ENCODE measurements at regions not wholly inside any gene's neighbourhood (a gene's known extent, or its start where the extent isn't known, plus 50 kb on each side); places are given as distances from the start of the nearest gene placed in this dataset.
"Not testable (repeated sequence)": the region's sequence is repeated elsewhere in the genome, so short reads cannot be mapped to it uniquely, and the experiment has no call there.

GRCh38 chr18:71321319-71321718 is 1032.5 kb downstream of the SOCS6 start:
- no peaks in the 10 kb centered on the region for H3K9me3 Mint-ChIP-seq
- H3K36me3 Mint-ChIP-seq (ENCODE audit: low read depth): no peaks in the 10 kb centered on the region
- no peaks in the 10 kb centered on the region for H3K27me3 Mint-ChIP-seq (ENCODE audit: low read depth)
- H3K27ac Mint-ChIP-seq: no peak overlapping the region
- H3K4me3 Mint-ChIP-seq (ENCODE audit: low read depth): no peak overlapping the region
- intact Hi-C loops (cut with micrococcal nuclease): no loop called here
- no peak for DNase-seq (ENCODE audit: low spot score)
- no peaks in the 10 kb centered on the region for H3K4me1 Mint-ChIP-seq (ENCODE audit: low read depth)

- Mint-ChIP-seq H3K27me3 (ENCODE audit: low read depth) (no peaks in the 10 kb centered on the region), H3K27ac (no peak overlapping the region), H3K4me3 (ENCODE audit: low read depth) (no peak overlapping the region), H3K9me3 (peaks cover 4% of the 10 kb centered on the region), H3K4me1 (ENCODE audit: low read depth) (no peaks in the 10 kb centered on the region), H3K36me3 (ENCODE audit: low read depth) (no peaks in the 10 kb centered on the region)
- intact Hi-C loops (cut with micrococcal nuclease): no loop called here
- DNase-seq (ENCODE audit: low spot score): no peak
Observed at GRCh38 chr18:71304856-71305255, 1016.0 kb downstream of the SOCS6 start.

GRCh38 chr18:71303743-71304142 is 1014.9 kb downstream of the SOCS6 start:
- intact Hi-C loops (cut with micrococcal nuclease); H3K4me3 Mint-ChIP-seq (ENCODE audit: low read depth); DNase-seq (ENCODE audit: low spot score); H3K9me3 Mint-ChIP-seq; H3K27me3 Mint-ChIP-seq (ENCODE audit: low read depth); H3K4me1 Mint-ChIP-seq (ENCODE audit: low read depth); H3K36me3 Mint-ChIP-seq (ENCODE audit: low read depth); H3K27ac Mint-ChIP-seq: not testable (repeated sequence)

- intact Hi-C loops (cut with micrococcal nuclease): no loop called here
- Mint-ChIP-seq H3K36me3 (ENCODE audit: low read depth) (no peaks in the 10 kb centered on the region), H3K9me3 (no peaks in the 10 kb centered on the region), H3K27me3 (ENCODE audit: low read depth) (no peaks in the 10 kb centered on the region), H3K27ac (no peak overlapping the region), H3K4me1 (ENCODE audit: low read depth) (no peaks in the 10 kb centered on the region), H3K4me3 (ENCODE audit: low read depth) (no peak overlapping the region)
- DNase-seq (ENCODE audit: low spot score): no peak
Observed at GRCh38 chr18:71301596-71301995, 1012.8 kb downstream of the SOCS6 start.

GRCh38 chr18:71294201-71294600 is 1005.4 kb downstream of the SOCS6 start:
- intact Hi-C loops (cut with micrococcal nuclease); H3K9me3 Mint-ChIP-seq; H3K36me3 Mint-ChIP-seq (ENCODE audit: low read depth); H3K4me1 Mint-ChIP-seq (ENCODE audit: low read depth); H3K27ac Mint-ChIP-seq; H3K4me3 Mint-ChIP-seq (ENCODE audit: low read depth); H3K27me3 Mint-ChIP-seq (ENCODE audit: low read depth); DNase-seq (ENCODE audit: low spot score): not testable (repeated sequence)

GRCh38 chr18:71293322-71293721 is 1004.5 kb downstream of the SOCS6 start:
- Mint-ChIP-seq H3K36me3 (ENCODE audit: low read depth) (no peaks in the 10 kb centered on the region), H3K27me3 (ENCODE audit: low read depth) (no peaks in the 10 kb centered on the region), H3K4me1 (ENCODE audit: low read depth) (no peaks in the 10 kb centered on the region), H3K9me3 (no peaks in the 10 kb centered on the region), H3K27ac (no peak overlapping the region), H3K4me3 (ENCODE audit: low read depth) (no peak overlapping the region)
- intact Hi-C loops (cut with micrococcal nuclease): no loop called here
- no peak for DNase-seq (ENCODE audit: low spot score)

- Mint-ChIP-seq H3K9me3 (no peaks in the 10 kb centered on the region), H3K27ac (no peak overlapping the region), H3K27me3 (ENCODE audit: low read depth) (no peaks in the 10 kb centered on the region), H3K4me1 (ENCODE audit: low read depth) (no peaks in the 10 kb centered on the region), H3K4me3 (ENCODE audit: low read depth) (no peak overlapping the region), H3K36me3 (ENCODE audit: low read depth) (no peaks in the 10 kb centered on the region)
- DNase-seq (ENCODE audit: low spot score): no peak
- intact Hi-C loops (cut with micrococcal nuclease): no loop called here
Observed at GRCh38 chr18:71287268-71287667, 998.4 kb downstream of the SOCS6 start.

- DNase-seq (ENCODE audit: low spot score): no peak
- Mint-ChIP-seq H3K9me3 (no peaks in the 10 kb centered on the region), H3K27me3 (ENCODE audit: low read depth) (no peaks in the 10 kb centered on the region), H3K36me3 (ENCODE audit: low read depth) (no peaks in the 10 kb centered on the region), H3K4me3 (ENCODE audit: low read depth) (no peak overlapping the region), H3K27ac (no peak overlapping the region), H3K4me1 (ENCODE audit: low read depth) (no peaks in the 10 kb centered on the region)
- intact Hi-C loops (cut with micrococcal nuclease): no loop called here
Observed at GRCh38 chr18:71252351-71252865, 963.6 kb downstream of the SOCS6 start.

GRCh38 chr18:71250191-71250590 is 961.3 kb downstream of the SOCS6 start:
- intact Hi-C loops (cut with micrococcal nuclease): no loop called here
- no peak for DNase-seq (ENCODE audit: low spot score)
- Mint-ChIP-seq H3K4me1 (ENCODE audit: low read depth) (no peaks in the 10 kb centered on the region), H3K27ac (no peak overlapping the region), H3K27me3 (ENCODE audit: low read depth) (no peaks in the 10 kb centered on the region), H3K9me3 (no peaks in the 10 kb centered on the region), H3K36me3 (ENCODE audit: low read depth) (no peaks in the 10 kb centered on the region), H3K4me3 (ENCODE audit: low read depth) (no peak overlapping the region)

- no peak overlapping the region for H3K4me3 Mint-ChIP-seq (ENCODE audit: low read depth)
- H3K27me3 Mint-ChIP-seq (ENCODE audit: low read depth): no peaks in the 10 kb centered on the region
- H3K27ac Mint-ChIP-seq: no peak overlapping the region
- DNase-seq (ENCODE audit: low spot score): no peak
- intact Hi-C loops (cut with micrococcal nuclease): no loop called here
- H3K4me1 Mint-ChIP-seq (ENCODE audit: low read depth): no peaks in the 10 kb centered on the region
- H3K9me3 Mint-ChIP-seq: no peaks in the 10 kb centered on the region
- no peaks in the 10 kb centered on the region for H3K36me3 Mint-ChIP-seq (ENCODE audit: low read depth)
Observed at GRCh38 chr18:71249791-71250190, 960.9 kb downstream of the SOCS6 start.

GRCh38 chr18:71242981-71243380 is 954.1 kb downstream of the SOCS6 start:
- Mint-ChIP-seq H3K27ac (no peak overlapping the region), H3K36me3 (ENCODE audit: low read depth) (no peaks in the 10 kb centered on the region), H3K4me3 (ENCODE audit: low read depth) (no peak overlapping the region), H3K9me3 (no peaks in the 10 kb centered on the region), H3K4me1 (ENCODE audit: low read depth) (no peaks in the 10 kb centered on the region), H3K27me3 (ENCODE audit: low read depth) (no peaks in the 10 kb centered on the region)
- no peak for DNase-seq (ENCODE audit: low spot score)
- intact Hi-C loops (cut with micrococcal nuclease): no loop called here

- Mint-ChIP-seq H3K4me1 (ENCODE audit: low read depth) (no peaks in the 10 kb centered on the region), H3K9me3 (no peaks in the 10 kb centered on the region), H3K27ac (no peak overlapping the region), H3K27me3 (ENCODE audit: low read depth) (no peaks in the 10 kb centered on the region), H3K36me3 (ENCODE audit: low read depth) (no peaks in the 10 kb centered on the region), H3K4me3 (ENCODE audit: low read depth) (no peak overlapping the region)
- DNase-seq (ENCODE audit: low spot score): no peak
- intact Hi-C loops (cut with micrococcal nuclease): no loop called here
Observed at GRCh38 chr18:71238974-71239624, 950.3 kb downstream of the SOCS6 start.

GRCh38 chr18:71237641-71238040 is 948.8 kb downstream of the SOCS6 start:
- Mint-ChIP-seq H3K4me1 (ENCODE audit: low read depth) (no peaks in the 10 kb centered on the region), H3K4me3 (ENCODE audit: low read depth) (no peak overlapping the region), H3K9me3 (no peaks in the 10 kb centered on the region), H3K27ac (no peak overlapping the region), H3K27me3 (ENCODE audit: low read depth) (no peaks in the 10 kb centered on the region), H3K36me3 (ENCODE audit: low read depth) (no peaks in the 10 kb centered on the region)
- DNase-seq (ENCODE audit: low spot score): no peak
- intact Hi-C loops (cut with micrococcal nuclease): no loop called here

GRCh38 chr18:71233177-71233576 is 944.3 kb downstream of the SOCS6 start:
- no peaks in the 10 kb centered on the region for H3K9me3 Mint-ChIP-seq
- no peaks in the 10 kb centered on the region for H3K36me3 Mint-ChIP-seq (ENCODE audit: low read depth)

More at GRCh38 chr18:71233177-71233576, 944.3 kb downstream of the SOCS6 start:
- H3K27me3 Mint-ChIP-seq (ENCODE audit: low read depth): no peaks in the 10 kb centered on the region
- no peak overlapping the region for H3K4me3 Mint-ChIP-seq (ENCODE audit: low read depth)
- no peak overlapping the region for H3K27ac Mint-ChIP-seq
- no peaks in the 10 kb centered on the region for H3K4me1 Mint-ChIP-seq (ENCODE audit: low read depth)
- no peak for DNase-seq (ENCODE audit: low spot score)
- intact Hi-C loops (cut with micrococcal nuclease): no loop called here

Data from activated T-helper 2 cell treated with anti-CD3 and anti-CD28 coated beads, Interferon-gamma antibody, Interleukin-2, Interleukin-4, amounts not matched to agents 10 μg/mL and 5 μg/mL and 100 μg/mL, durations not matched to agents 14 hours and 24 hours and 36 hours (primary cell).